OCI-LY3 (cell line): ENCODE measurements at regions not wholly inside any gene's neighbourhood (a gene's known extent, or its start where the extent isn't known, plus 50 kb on each side); places are given as distances from the start of the nearest gene placed in this dataset.

Experiments used
- EZH2phosphoT487 ChIP-seq: fragments of 200-600 bp; shearing (Covaris generic); IDR thresholded peaks from 2 replicates; pipeline ENCODE4 v1.6.1; 2018; ENCODE audit warnings: antibody characterized with exemption, mixed run types, low read depth
- TF ChIP-seq, protein P1 (sequence below): fragments of 200-600, 300-600 bp; sonication (generic); IDR thresholded peaks from 2 replicates; pipeline ENCODE4 v1.5.1; 2014; ENCODE audit warnings: antibody characterized with exemption, low read length, low read depth

DNA sequence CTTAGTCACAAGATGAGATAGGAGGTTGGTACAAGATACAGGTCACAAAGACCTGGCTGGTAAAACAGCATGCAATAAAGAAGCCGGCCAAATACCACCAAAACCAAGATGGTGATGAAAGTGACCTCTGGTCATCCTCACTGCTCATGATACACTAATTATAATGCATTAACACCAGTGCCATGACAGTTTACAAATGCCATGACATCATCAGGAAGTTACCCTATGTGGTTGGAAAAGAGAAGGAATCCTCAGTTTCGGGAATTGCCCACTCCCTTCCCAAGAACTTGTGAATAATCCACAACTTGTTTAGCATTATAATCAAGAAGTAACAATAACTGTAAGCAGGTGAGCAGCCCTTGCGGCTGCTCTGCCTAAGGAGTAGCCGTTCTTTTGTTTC lies 408.5 kb upstream of the RAG2 start:
- TF ChIP-seq, protein P1, sequence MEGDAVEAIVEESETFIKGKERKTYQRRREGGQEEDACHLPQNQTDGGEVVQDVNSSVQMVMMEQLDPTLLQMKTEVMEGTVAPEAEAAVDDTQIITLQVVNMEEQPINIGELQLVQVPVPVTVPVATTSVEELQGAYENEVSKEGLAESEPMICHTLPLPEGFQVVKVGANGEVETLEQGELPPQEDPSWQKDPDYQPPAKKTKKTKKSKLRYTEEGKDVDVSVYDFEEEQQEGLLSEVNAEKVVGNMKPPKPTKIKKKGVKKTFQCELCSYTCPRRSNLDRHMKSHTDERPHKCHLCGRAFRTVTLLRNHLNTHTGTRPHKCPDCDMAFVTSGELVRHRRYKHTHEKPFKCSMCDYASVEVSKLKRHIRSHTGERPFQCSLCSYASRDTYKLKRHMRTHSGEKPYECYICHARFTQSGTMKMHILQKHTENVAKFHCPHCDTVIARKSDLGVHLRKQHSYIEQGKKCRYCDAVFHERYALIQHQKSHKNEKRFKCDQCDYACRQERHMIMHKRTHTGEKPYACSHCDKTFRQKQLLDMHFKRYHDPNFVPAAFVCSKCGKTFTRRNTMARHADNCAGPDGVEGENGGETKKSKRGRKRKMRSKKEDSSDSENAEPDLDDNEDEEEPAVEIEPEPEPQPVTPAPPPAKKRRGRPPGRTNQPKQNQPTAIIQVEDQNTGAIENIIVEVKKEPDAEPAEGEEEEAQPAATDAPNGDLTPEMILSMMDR = no peak
- no peak for TF ChIP-seq EZH2phosphoT487
